ENCODE measurements at regions not wholly inside any gene's neighbourhood (a gene's known extent, or its start where the extent isn't known, plus 50 kb on each side); places are given as distances from the start of the nearest gene placed in this dataset.

DNA sequence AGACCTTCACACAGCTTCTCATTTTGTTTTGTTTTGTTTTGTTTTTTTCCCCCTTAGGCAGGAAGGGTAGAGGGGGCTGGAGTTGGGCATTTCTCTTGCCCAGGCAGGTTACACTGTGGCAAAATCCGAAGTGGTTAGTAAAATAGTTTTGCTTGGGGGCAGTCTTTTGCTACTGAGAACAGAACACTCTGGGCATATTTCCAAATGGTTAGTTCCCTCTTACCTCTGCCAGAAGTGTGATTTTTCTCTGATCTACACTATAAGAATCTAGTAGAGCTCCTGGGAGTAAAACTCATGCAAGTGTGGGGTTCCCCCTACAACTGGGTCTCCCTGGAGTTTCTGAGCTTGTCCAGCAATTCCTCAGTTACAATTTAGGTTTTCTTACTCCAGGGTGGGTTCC, 61.7 kb downstream of the NPS start:
- Histone ChIP-seq H3K36me3 (ENCODE audit: low read length) (no peaks in the 10 kb centered on the region), H3K9ac (ENCODE audit: low read length) (no peak overlapping the region), H3K9me2 (replicated peaks; ENCODE audit: insufficient read depth, low read length) (no peaks in the 10 kb centered on the region), H4K20me1 (ENCODE audit: low read depth, low read length) (no peaks in the 10 kb centered on the region), H3K27ac (ENCODE audit: low read depth, low read length) (no peak overlapping the region), H3K79me2 (ENCODE audit: insufficient read depth, low read length) (no peaks in the 10 kb centered on the region), H3K4me2 (ENCODE audit: low read depth, low read length, poor library complexity, severe bottlenecking) (no peak overlapping the region), H3K4me3 (ENCODE audit: insufficient read depth, low read length, poor library complexity, severe bottlenecking) (no peak overlapping the region), H3K9me3 (ENCODE audit: insufficient read depth, low read length) (no peaks in the 10 kb centered on the region), H2AFZ (ENCODE audit: low read depth, low read length, severe bottlenecking) (no peak overlapping the region), H3K27me3 (ENCODE audit: low read length) (no peaks in the 10 kb centered on the region), H3F3A (ENCODE audit: insufficient read depth) (no peaks in the 10 kb centered on the region)
- TF ChIP-seq, protein P1, sequence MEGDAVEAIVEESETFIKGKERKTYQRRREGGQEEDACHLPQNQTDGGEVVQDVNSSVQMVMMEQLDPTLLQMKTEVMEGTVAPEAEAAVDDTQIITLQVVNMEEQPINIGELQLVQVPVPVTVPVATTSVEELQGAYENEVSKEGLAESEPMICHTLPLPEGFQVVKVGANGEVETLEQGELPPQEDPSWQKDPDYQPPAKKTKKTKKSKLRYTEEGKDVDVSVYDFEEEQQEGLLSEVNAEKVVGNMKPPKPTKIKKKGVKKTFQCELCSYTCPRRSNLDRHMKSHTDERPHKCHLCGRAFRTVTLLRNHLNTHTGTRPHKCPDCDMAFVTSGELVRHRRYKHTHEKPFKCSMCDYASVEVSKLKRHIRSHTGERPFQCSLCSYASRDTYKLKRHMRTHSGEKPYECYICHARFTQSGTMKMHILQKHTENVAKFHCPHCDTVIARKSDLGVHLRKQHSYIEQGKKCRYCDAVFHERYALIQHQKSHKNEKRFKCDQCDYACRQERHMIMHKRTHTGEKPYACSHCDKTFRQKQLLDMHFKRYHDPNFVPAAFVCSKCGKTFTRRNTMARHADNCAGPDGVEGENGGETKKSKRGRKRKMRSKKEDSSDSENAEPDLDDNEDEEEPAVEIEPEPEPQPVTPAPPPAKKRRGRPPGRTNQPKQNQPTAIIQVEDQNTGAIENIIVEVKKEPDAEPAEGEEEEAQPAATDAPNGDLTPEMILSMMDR (IDR thresholded peaks at IDR 0.05; ENCODE audit: insufficient read depth, low read length, poor library complexity, severe bottlenecking) = no peak
- TF ChIP-seq EZH2phosphoT487 (conservative IDR thresholded peaks at IDR 0.05; ENCODE audit: low read length) = no peak

DNA sequence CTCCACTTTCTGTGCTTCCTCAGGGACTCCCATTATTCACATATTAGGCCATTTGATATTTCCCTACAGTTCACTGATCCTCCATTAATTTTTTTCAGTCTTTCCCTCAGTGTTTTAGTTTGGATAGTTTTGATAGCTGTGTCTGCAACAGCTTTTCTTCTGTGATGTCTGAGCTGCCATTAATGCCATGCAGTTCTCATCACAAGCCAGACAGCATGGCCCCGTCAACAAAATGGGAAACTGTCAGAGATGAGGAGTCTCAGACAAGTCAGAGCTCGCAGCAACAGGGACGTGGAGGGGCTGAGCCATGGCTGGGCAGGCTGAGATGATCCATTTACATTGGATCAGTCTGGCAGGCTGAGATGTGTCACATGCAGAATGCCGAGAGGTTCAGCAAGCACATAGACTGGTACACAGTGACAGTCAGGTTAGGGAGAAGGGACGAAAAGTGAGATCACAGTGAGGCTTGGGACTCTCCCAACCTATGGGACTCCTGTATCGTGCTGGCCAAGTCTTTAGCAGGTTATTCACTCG, 65.4 kb downstream of the NPS start:
- Histone ChIP-seq H3F3A (ENCODE audit: insufficient read depth) (no peaks in the 10 kb centered on the region), H3K27ac (ENCODE audit: low read depth, low read length) (no peak overlapping the region), H3K9ac (ENCODE audit: low read length) (no peak overlapping the region), H3K4me3 (ENCODE audit: insufficient read depth, low read length, poor library complexity, severe bottlenecking) (no peak overlapping the region), H4K20me1 (ENCODE audit: low read depth, low read length) (no peaks in the 10 kb centered on the region), H3K79me2 (ENCODE audit: insufficient read depth, low read length) (no peaks in the 10 kb centered on the region), H3K9me3 (ENCODE audit: insufficient read depth, low read length) (no peaks in the 10 kb centered on the region), H2AFZ (ENCODE audit: low read depth, low read length, severe bottlenecking) (no peak overlapping the region), H3K27me3 (ENCODE audit: low read length) (no peaks in the 10 kb centered on the region), H3K36me3 (ENCODE audit: low read length) (no peaks in the 10 kb centered on the region), H3K4me2 (ENCODE audit: low read depth, low read length, poor library complexity, severe bottlenecking) (no peak overlapping the region), H3K9me2 (replicated peaks; ENCODE audit: insufficient read depth, low read length) (no peaks in the 10 kb centered on the region)
- TF ChIP-seq EZH2phosphoT487 (conservative IDR thresholded peaks at IDR 0.05; ENCODE audit: low read length) = no peak
- TF ChIP-seq, protein P1 (IDR thresholded peaks at IDR 0.05; ENCODE audit: insufficient read depth, low read length, poor library complexity, severe bottlenecking) = no peak

DNA sequence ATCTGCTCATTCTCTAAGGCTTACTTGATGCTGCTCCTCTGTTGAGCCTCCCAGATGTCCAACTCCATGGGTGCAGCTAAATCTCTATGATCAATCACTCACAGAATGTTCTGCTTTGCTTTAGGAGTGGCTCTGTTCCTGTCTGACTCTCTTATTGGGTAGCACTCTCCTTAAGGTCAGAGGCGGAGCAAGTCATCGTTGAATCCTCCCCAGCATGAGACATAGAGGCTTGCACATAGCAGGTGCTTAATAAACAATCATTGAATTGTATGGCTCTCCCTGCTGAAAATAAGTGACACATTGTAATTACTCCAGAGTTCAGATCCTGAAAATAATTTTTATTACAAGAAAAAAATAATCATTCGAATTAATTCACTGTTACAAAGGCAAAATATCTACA, 69.7 kb downstream of the NPS start:
- H2AFZ ChIP-seq (ENCODE audit: low read depth, low read length, severe bottlenecking) = no peak overlapping the region
- H3K4me2 ChIP-seq (ENCODE audit: low read depth, low read length, poor library complexity, severe bottlenecking) = no peak overlapping the region
- no peaks in the 10 kb centered on the region for H3F3A ChIP-seq (ENCODE audit: insufficient read depth)
- no peaks in the 10 kb centered on the region for H3K79me2 ChIP-seq (ENCODE audit: insufficient read depth, low read length)
- H3K9ac ChIP-seq (ENCODE audit: low read length) = no peak overlapping the region
- no peaks in the 10 kb centered on the region for H3K9me2 ChIP-seq (replicated peaks; ENCODE audit: insufficient read depth, low read length)
- no peak overlapping the region for H3K4me3 ChIP-seq (ENCODE audit: insufficient read depth, low read length, poor library complexity, severe bottlenecking)
- H3K27me3 ChIP-seq (ENCODE audit: low read length) = no peaks in the 10 kb centered on the region
- H3K36me3 ChIP-seq (ENCODE audit: low read length) = no peaks in the 10 kb centered on the region
- H3K27ac ChIP-seq (ENCODE audit: low read depth, low read length) = no peak overlapping the region
- no peaks in the 10 kb centered on the region for H4K20me1 ChIP-seq (ENCODE audit: low read depth, low read length)
- TF ChIP-seq EZH2phosphoT487 (conservative IDR thresholded peaks at IDR 0.05; ENCODE audit: low read length) = no peak
- TF ChIP-seq, protein P1 (IDR thresholded peaks at IDR 0.05; ENCODE audit: insufficient read depth, low read length, poor library complexity, severe bottlenecking) = no peak
- no peaks in the 10 kb centered on the region for H3K9me3 ChIP-seq (ENCODE audit: insufficient read depth, low read length)
